ENCODE measurements at regions not wholly inside any gene's neighbourhood (a gene's known extent, or its start where the extent isn't known, plus 50 kb on each side); places are given as distances from the start of the nearest gene placed in this dataset.

DNA sequence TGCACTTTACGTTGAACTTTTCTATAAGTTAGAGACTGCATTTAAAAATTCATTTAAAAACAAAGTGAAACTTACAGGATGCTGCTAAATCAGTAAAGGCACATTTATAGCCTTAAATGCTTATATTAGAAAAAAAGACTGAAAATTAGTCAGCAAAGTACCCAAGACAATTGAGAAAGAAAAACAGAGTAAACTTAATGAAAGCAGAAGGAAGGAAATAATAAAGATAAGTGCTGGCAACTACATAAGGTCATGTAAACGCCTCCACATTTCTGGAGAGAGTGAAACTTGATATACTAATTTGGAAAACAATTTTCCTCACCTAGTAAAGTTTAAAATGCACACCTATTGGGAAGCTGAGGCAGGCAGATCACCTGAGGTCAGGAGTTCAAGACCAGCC lies 58.2 kb upstream of the ACAN start:
- TF ChIP-seq POLR2AphosphoS5 (IDR thresholded peaks at IDR 0.05; ENCODE audit: low read depth, low read length) (no peak), SIN3A (IDR thresholded peaks at IDR 0.05; ENCODE audit: borderline replicate concordance, insufficient read depth, low read length) (no peak), TAF1 (IDR thresholded peaks at IDR 0.05; ENCODE audit: borderline replicate concordance, insufficient read depth, low read length) (no peak), FOXP2 (optimal IDR thresholded peaks at IDR 0.05; ENCODE audit: borderline replicate concordance, extremely low read depth, extremely low read length, insufficient read depth) (no peak)
- TF ChIP-seq, protein P1, sequence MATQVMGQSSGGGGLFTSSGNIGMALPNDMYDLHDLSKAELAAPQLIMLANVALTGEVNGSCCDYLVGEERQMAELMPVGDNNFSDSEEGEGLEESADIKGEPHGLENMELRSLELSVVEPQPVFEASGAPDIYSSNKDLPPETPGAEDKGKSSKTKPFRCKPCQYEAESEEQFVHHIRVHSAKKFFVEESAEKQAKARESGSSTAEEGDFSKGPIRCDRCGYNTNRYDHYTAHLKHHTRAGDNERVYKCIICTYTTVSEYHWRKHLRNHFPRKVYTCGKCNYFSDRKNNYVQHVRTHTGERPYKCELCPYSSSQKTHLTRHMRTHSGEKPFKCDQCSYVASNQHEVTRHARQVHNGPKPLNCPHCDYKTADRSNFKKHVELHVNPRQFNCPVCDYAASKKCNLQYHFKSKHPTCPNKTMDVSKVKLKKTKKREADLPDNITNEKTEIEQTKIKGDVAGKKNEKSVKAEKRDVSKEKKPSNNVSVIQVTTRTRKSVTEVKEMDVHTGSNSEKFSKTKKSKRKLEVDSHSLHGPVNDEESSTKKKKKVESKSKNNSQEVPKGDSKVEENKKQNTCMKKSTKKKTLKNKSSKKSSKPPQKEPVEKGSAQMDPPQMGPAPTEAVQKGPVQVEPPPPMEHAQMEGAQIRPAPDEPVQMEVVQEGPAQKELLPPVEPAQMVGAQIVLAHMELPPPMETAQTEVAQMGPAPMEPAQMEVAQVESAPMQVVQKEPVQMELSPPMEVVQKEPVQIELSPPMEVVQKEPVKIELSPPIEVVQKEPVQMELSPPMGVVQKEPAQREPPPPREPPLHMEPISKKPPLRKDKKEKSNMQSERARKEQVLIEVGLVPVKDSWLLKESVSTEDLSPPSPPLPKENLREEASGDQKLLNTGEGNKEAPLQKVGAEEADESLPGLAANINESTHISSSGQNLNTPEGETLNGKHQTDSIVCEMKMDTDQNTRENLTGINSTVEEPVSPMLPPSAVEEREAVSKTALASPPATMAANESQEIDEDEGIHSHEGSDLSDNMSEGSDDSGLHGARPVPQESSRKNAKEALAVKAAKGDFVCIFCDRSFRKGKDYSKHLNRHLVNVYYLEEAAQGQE (IDR thresholded peaks at IDR 0.05; ENCODE audit: insufficient read depth in 1 of 2, low read depth in 2 of 2, low read length in 2 of 2): no peak
